ENCODE measurements at regions not wholly inside any gene's neighbourhood (a gene's known extent, or its start where the extent isn't known, plus 50 kb on each side); places are given as distances from the start of the nearest gene placed in this dataset.

GRCh38 chr14:84533791-84534190 lies 996.2 kb upstream of the FLRT2 start:
- Histone ChIP-seq H3K4me3 (ENCODE audit: low read depth, low read length) (no peak overlapping the region), H3K36me3 (ENCODE audit: control insufficient read depth in 2 of 2, insufficient read depth in 1 of 2, low read length in 2 of 2) (no peaks in the 10 kb centered on the region), H3K4me1 (ENCODE audit: control insufficient read depth, insufficient read depth, low read length) (no peaks in the 10 kb centered on the region), H3K27ac (ENCODE audit: extremely low read depth, low read depth, low read length) (no peak overlapping the region), H3K9me3 (ENCODE audit: control insufficient read depth, insufficient read depth, low read depth, low read length) (no peaks in the 10 kb centered on the region; the same call in 1 of the 2 replicates)
- POLR2A ChIA-PET = no interaction called here
- CTCF ChIA-PET = no interaction called here
- TF ChIP-seq ZNF391 (tag by site-specific recombination; IDR thresholded peaks at IDR 0.05; ENCODE audit: borderline replicate concordance, low read depth) (no peak), ZNF549 (tag by site-specific recombination; IDR thresholded peaks at IDR 0.05) (no peak), ZNF114 (tag by site-specific recombination; IDR thresholded peaks at IDR 0.05) (no peak), SCRT1 (tag by site-specific recombination; IDR thresholded peaks at IDR 0.05; ENCODE audit: borderline replicate concordance) (no peak), KLF16 (tag by site-specific recombination; IDR thresholded peaks at IDR 0.05) (no peak), ZNF155 (tag by site-specific recombination; IDR thresholded peaks at IDR 0.05) (no peak), ZSCAN23 (tag by site-specific recombination; IDR thresholded peaks at IDR 0.05) (no peak), ZNF621 (tag by site-specific recombination; IDR thresholded peaks at IDR 0.05) (no peak)

DNA sequence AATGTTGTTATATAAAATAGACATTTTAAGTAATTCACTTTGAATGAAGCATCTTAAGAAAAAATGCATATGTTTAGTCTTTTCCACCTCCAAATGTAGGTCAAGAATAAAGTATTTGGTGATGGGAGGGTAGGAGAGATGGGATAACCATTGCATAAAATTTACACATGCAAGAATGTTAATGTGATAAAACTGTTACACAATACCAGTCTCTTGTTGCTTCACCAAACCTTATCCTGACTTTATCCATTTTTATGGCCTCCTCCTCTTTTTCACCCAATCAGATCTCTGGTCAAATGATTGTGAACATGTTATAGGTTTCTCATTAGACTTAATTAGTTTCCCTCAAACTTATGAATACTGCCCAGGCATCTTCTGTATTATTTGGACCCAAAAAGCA lies 994.5 kb upstream of the FLRT2 start:
- H3K36me3 ChIP-seq (ENCODE audit: control insufficient read depth in 2 of 2, insufficient read depth in 1 of 2, low read length in 2 of 2) = no peaks in the 10 kb centered on the region
- H3K4me3 ChIP-seq (ENCODE audit: low read depth, low read length) = no peak overlapping the region
- H3K4me1 ChIP-seq (ENCODE audit: control insufficient read depth, insufficient read depth, low read length) = no peaks in the 10 kb centered on the region
- H3K9me3 ChIP-seq (ENCODE audit: control insufficient read depth, insufficient read depth, low read depth, low read length) = no peaks in the 10 kb centered on the region; the same call in 1 of the 2 replicates
- POLR2A ChIA-PET = no interaction called here
- CTCF ChIA-PET = no interaction called here
- H3K27ac ChIP-seq (ENCODE audit: extremely low read depth, low read depth, low read length) = no peak overlapping the region
- TF ChIP-seq ZNF350 (tag by site-specific recombination; IDR thresholded peaks at IDR 0.05) (no peak), ELK4 (IDR thresholded peaks at IDR 0.05; ENCODE audit: borderline replicate concordance, low read depth, low read length) (no peak), SP3 (tag by site-specific recombination; IDR thresholded peaks at IDR 0.05) (no peak), SALL2 (tag by site-specific recombination; IDR thresholded peaks at IDR 0.05; ENCODE audit: borderline replicate concordance) (no peak), ZNF324 (tag by site-specific recombination; IDR thresholded peaks at IDR 0.05) (no peak), ZNF747 (tag by site-specific recombination; IDR thresholded peaks at IDR 0.05) (no peak), REPIN1 (tag by site-specific recombination; IDR thresholded peaks at IDR 0.05; ENCODE audit: low read depth) (no peak), RBAK (tag by site-specific recombination; IDR thresholded peaks at IDR 0.05) (no peak), ZNF600 (tag by site-specific recombination; IDR thresholded peaks at IDR 0.05) (no peak), ZNF423 (tag by site-specific recombination; IDR thresholded peaks at IDR 0.05) (no peak), ZNF311 (tag by site-specific recombination; IDR thresholded peaks at IDR 0.05; ENCODE audit: borderline replicate concordance) (no peak)

DNA sequence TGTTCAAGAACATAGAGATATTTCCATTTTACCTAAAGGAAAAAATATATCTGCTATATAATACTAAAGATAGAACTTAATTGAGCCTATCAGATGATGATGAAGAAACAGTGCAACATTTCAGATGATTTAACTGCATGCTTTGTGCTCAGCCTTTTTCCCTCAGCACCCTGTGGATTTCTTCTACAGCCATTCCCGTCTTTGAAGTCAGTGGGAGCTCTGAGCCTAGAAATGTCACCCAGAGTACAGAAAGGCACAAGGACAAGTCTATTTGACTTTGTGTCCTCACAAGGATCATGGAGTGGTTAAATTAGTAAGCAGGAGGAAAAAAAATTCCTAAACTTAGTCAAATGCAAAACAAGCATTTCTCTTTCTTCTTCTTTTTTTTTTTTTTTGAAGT lies 994.0 kb upstream of the FLRT2 start:
- no peak overlapping the region for H3K4me3 ChIP-seq (ENCODE audit: low read depth, low read length)
- CTCF ChIA-PET = no interaction called here
- POLR2A ChIA-PET = no interaction called here
- H3K27ac ChIP-seq (ENCODE audit: extremely low read depth, low read depth, low read length) = no peak overlapping the region
- no peaks in the 10 kb centered on the region for H3K4me1 ChIP-seq (ENCODE audit: control insufficient read depth, insufficient read depth, low read length)
- H3K36me3 ChIP-seq (ENCODE audit: control insufficient read depth in 2 of 2, insufficient read depth in 1 of 2, low read length in 2 of 2) = no peaks in the 10 kb centered on the region
- H3K9me3 ChIP-seq (ENCODE audit: control insufficient read depth, insufficient read depth, low read depth, low read length) = no peaks in the 10 kb centered on the region; the same call in 1 of the 2 replicates
- no peak for TF ChIP-seq KLF8 (tag by site-specific recombination; IDR thresholded peaks at IDR 0.05)
- TF ChIP-seq TRIM28 (IDR thresholded peaks at IDR 0.05; ENCODE audit: borderline replicate concordance, low read length) = no peak
- no peak for TF ChIP-seq ZNF140 (tag by site-specific recombination; IDR thresholded peaks at IDR 0.05)
- TF ChIP-seq MEIS1 (CRISPR knock-in tag; IDR thresholded peaks at IDR 0.05; ENCODE audit: borderline replicate concordance) = no peak
- no peak for TF ChIP-seq ZNF549 (tag by site-specific recombination; IDR thresholded peaks at IDR 0.05)
- TF ChIP-seq ZNF610 (tag by site-specific recombination; IDR thresholded peaks at IDR 0.05; ENCODE audit: borderline replicate concordance) = no peak
- no peak for TF ChIP-seq AEBP2 (tag by site-specific recombination; IDR thresholded peaks at IDR 0.05; ENCODE audit: borderline replicate concordance)
- TF ChIP-seq, protein P1, sequence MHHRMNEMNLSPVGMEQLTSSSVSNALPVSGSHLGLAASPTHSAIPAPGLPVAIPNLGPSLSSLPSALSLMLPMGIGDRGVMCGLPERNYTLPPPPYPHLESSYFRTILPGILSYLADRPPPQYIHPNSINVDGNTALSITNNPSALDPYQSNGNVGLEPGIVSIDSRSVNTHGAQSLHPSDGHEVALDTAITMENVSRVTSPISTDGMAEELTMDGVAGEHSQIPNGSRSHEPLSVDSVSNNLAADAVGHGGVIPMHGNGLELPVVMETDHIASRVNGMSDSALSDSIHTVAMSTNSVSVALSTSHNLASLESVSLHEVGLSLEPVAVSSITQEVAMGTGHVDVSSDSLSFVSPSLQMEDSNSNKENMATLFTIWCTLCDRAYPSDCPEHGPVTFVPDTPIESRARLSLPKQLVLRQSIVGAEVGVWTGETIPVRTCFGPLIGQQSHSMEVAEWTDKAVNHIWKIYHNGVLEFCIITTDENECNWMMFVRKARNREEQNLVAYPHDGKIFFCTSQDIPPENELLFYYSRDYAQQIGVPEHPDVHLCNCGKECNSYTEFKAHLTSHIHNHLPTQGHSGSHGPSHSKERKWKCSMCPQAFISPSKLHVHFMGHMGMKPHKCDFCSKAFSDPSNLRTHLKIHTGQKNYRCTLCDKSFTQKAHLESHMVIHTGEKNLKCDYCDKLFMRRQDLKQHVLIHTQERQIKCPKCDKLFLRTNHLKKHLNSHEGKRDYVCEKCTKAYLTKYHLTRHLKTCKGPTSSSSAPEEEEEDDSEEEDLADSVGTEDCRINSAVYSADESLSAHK (tag by site-specific recombination; IDR thresholded peaks at IDR 0.05) = no peak
- TF ChIP-seq ZNF677 (tag by site-specific recombination; IDR thresholded peaks at IDR 0.05) = no peak
- no peak for TF ChIP-seq ZNF404 (tag by site-specific recombination; IDR thresholded peaks at IDR 0.05)
- TF ChIP-seq HOXA7 (CRISPR knock-in tag; IDR thresholded peaks at IDR 0.05; ENCODE audit: borderline replicate concordance) = no peak
- TF ChIP-seq YY1 (tag by site-specific recombination; IDR thresholded peaks at IDR 0.05) = no peak
- TF ChIP-seq ZNF596 (tag by site-specific recombination; IDR thresholded peaks at IDR 0.05) = no peak
